GM18505 (cell line): ENCODE measurements at regions not wholly inside any gene's neighbourhood (a gene's known extent, or its start where the extent isn't known, plus 50 kb on each side); places are given as distances from the start of the nearest gene placed in this dataset.

Experiments used
- ATAC-seq: cut with Tn5 transposase; IDR thresholded peaks from one replicate; pipeline ENCODE4 v1.9.1; 2021; ENCODE audit not compliant: unreplicated experiment
- POLR2A ChIP-seq: IDR thresholded peaks from 4 replicates; pipeline ENCODE4 v1.6.1; 2011; ENCODE audit warnings: borderline replicate concordance; ENCODE audit not compliant: insufficient read depth, insufficient read length; ENCODE audit errors: extremely low read depth

GRCh38 chr14:101034986-101035385 is 131.5 kb upstream of the RTL1 start:
- TF ChIP-seq POLR2A = no peak
- ATAC-seq = no peak

- no peak for TF ChIP-seq POLR2A
- ATAC-seq = no peak
These were observed 132.1 kb upstream of the RTL1 start for GRCh38 chr14:101035466-101036225.

GRCh38 chr14:101037021-101037817 is 133.7 kb upstream of the RTL1 start:
- no peak for TF ChIP-seq POLR2A
- no peak for ATAC-seq

- ATAC-seq = no peak
- no peak for TF ChIP-seq POLR2A
These were observed 135.7 kb upstream of the RTL1 start for GRCh38 chr14:101039031-101039754.

- no peak for TF ChIP-seq POLR2A
- no peak for ATAC-seq
These were observed 136.2 kb upstream of the RTL1 start for GRCh38 chr14:101039755-101040138.

- no peak for TF ChIP-seq POLR2A
- no peak for ATAC-seq
These were observed 137.3 kb upstream of the RTL1 start for GRCh38 chr14:101040538-101041442.

- no peak for ATAC-seq
- no peak for TF ChIP-seq POLR2A
These were observed 140.4 kb upstream of the RTL1 start for GRCh38 chr14:101043891-101044290.

- ATAC-seq = no peak
- no peak for TF ChIP-seq POLR2A
These were observed 141.2 kb upstream of the RTL1 start for GRCh38 chr14:101044741-101045140.

- TF ChIP-seq POLR2A = no peak
- no peak for ATAC-seq
These were observed 142.0 kb upstream of the RTL1 start for GRCh38 chr14:101045511-101045910.

- TF ChIP-seq POLR2A = no peak
- no peak for ATAC-seq
These were observed 142.5 kb upstream of the RTL1 start for GRCh38 chr14:101046071-101046470.

- no peak for ATAC-seq
- TF ChIP-seq POLR2A = no peak
These were observed 143.8 kb upstream of the RTL1 start for GRCh38 chr14:101047326-101047725.

GRCh38 chr14:101048766-101049165 is 145.2 kb upstream of the RTL1 start:
- no peak for ATAC-seq
- no peak for TF ChIP-seq POLR2A
